HL-60 (cell line): ENCODE measurements at regions not wholly inside any gene's neighbourhood (a gene's known extent, or its start where the extent isn't known, plus 50 kb on each side); places are given as distances from the start of the nearest gene placed in this dataset.

Experiments
- DNase-seq, 2 experiments: peaks; one replicate each; pipeline ENCODE4 v3.0.0-alpha.2; 2010 to 2020; ENCODE audit warnings: low read depth in 1 of 2, low spot score in 1 of 2
- H3K27ac ChIP-seq: fragments of 250-450 bp; sonication (Bioruptor Pico); replicated peaks from 2 replicates; pipeline ENCODE4 v1.5.1; 2020; ENCODE audit warnings: mild to moderate bottlenecking, moderate library complexity
- H3K27me3 ChIP-seq: fragments of 250-450 bp; sonication (Bioruptor Pico); 2 replicates; pipeline ENCODE4 v1.5.1; 2021; ENCODE audit warnings: mild to moderate bottlenecking, moderate library complexity; ENCODE audit not compliant: insufficient read depth, poor library complexity, severe bottlenecking
- H3K4me3 ChIP-seq: replicated peaks from 2 replicates; pipeline ENCODE4 v1.5.1; 2011; ENCODE audit warnings: mild to moderate bottlenecking, control low read depth, low read length; ENCODE audit not compliant: insufficient read depth
- GABPA ChIP-seq: IDR thresholded peaks from 2 replicates; pipeline ENCODE4 v1.6.1; 2012; ENCODE audit warnings: low read depth
- POLR2AphosphoS5 ChIP-seq: IDR thresholded peaks from 2 replicates; pipeline ENCODE4 v1.6.1; 2012; ENCODE audit warnings: low read depth
- SPI1 ChIP-seq: IDR thresholded peaks from 2 replicates; pipeline ENCODE4 v1.6.1; 2012; ENCODE audit warnings: low read depth, mild to moderate bottlenecking, borderline replicate concordance
- TF ChIP-seq, protein P1 (sequence below): IDR thresholded peaks from one replicate; pipeline ENCODE4 v1.5.1; 2011; ENCODE audit warnings: low read length, control low read depth, inconsistent platforms; ENCODE audit not compliant: insufficient read depth
- TF ChIP-seq, protein P2 (sequence below): IDR thresholded peaks from 2 replicates; pipeline ENCODE4 v1.6.1; 2012; ENCODE audit warnings: low read depth; ENCODE audit not compliant: insufficient replicate concordance

DNA sequence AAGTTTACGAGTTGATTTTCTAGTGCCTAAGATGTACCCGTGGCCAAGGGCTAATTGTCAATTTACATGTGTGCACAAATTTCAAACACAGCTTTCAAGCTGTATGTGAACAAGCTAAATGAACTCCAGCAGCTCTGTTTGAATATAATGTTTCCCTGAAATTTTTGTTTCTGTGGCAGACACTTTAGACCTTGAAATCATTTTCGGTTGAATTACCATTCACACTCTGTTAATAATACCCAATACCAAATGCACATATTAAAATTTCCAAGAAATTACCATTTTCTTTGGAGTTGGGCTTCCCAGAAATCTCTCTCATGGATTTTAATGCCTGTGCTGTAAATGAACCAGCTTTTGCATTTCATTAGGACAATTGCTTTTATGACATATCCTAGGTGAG lies 506.1 kb upstream of the ID4 start:
- Histone ChIP-seq H3K4me3 (no peak overlapping the region), H3K27ac (no peak overlapping the region), H3K27me3 (no peaks in the 10 kb centered on the region)
- DNase-seq = no peak
- TF ChIP-seq, protein P1, sequence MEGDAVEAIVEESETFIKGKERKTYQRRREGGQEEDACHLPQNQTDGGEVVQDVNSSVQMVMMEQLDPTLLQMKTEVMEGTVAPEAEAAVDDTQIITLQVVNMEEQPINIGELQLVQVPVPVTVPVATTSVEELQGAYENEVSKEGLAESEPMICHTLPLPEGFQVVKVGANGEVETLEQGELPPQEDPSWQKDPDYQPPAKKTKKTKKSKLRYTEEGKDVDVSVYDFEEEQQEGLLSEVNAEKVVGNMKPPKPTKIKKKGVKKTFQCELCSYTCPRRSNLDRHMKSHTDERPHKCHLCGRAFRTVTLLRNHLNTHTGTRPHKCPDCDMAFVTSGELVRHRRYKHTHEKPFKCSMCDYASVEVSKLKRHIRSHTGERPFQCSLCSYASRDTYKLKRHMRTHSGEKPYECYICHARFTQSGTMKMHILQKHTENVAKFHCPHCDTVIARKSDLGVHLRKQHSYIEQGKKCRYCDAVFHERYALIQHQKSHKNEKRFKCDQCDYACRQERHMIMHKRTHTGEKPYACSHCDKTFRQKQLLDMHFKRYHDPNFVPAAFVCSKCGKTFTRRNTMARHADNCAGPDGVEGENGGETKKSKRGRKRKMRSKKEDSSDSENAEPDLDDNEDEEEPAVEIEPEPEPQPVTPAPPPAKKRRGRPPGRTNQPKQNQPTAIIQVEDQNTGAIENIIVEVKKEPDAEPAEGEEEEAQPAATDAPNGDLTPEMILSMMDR = no peak
- TF ChIP-seq, protein P2, sequence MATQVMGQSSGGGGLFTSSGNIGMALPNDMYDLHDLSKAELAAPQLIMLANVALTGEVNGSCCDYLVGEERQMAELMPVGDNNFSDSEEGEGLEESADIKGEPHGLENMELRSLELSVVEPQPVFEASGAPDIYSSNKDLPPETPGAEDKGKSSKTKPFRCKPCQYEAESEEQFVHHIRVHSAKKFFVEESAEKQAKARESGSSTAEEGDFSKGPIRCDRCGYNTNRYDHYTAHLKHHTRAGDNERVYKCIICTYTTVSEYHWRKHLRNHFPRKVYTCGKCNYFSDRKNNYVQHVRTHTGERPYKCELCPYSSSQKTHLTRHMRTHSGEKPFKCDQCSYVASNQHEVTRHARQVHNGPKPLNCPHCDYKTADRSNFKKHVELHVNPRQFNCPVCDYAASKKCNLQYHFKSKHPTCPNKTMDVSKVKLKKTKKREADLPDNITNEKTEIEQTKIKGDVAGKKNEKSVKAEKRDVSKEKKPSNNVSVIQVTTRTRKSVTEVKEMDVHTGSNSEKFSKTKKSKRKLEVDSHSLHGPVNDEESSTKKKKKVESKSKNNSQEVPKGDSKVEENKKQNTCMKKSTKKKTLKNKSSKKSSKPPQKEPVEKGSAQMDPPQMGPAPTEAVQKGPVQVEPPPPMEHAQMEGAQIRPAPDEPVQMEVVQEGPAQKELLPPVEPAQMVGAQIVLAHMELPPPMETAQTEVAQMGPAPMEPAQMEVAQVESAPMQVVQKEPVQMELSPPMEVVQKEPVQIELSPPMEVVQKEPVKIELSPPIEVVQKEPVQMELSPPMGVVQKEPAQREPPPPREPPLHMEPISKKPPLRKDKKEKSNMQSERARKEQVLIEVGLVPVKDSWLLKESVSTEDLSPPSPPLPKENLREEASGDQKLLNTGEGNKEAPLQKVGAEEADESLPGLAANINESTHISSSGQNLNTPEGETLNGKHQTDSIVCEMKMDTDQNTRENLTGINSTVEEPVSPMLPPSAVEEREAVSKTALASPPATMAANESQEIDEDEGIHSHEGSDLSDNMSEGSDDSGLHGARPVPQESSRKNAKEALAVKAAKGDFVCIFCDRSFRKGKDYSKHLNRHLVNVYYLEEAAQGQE = no peak
- TF ChIP-seq POLR2AphosphoS5 = no peak
- TF ChIP-seq GABPA = no peak
- TF ChIP-seq SPI1 = no peak

DNA sequence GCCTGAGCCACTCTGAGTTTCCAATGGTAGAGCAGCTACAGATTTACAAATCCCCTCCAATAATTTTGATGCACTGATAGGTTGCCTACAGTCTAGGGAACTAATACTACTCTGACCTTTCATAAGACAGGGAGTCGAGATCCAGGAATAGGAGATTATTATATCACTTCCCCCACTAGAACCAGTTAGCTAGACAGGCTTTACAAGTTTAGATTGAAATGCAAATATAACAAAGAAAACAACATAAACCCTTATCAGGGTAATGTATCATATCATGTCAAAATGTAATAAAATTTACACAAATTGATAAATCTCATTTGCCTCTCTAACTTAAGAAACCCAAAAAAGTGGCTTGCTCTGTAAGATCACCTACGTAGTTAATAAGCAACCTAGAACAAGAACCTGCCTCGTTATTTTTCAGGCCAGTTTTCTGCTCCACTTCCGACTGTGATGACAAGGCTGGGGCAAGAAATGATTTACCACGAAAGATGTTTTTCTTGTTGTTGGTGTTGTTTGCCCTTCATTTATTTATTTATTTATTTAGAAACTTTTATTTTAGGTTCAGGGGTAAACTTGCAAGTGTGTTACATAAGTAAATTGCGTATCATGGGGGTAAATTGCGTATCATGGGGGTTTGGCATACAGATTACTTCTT lies 504.2 kb upstream of the ID4 start:
- Histone ChIP-seq H3K27me3 (no peaks in the 10 kb centered on the region), H3K27ac (no peak overlapping the region), H3K4me3 (no peak overlapping the region)
- DNase-seq = no peak
- TF ChIP-seq, protein P2 = no peak
- TF ChIP-seq, protein P1 = no peak
- TF ChIP-seq POLR2AphosphoS5 (no peak), SPI1 (no peak), GABPA (no peak)

DNA sequence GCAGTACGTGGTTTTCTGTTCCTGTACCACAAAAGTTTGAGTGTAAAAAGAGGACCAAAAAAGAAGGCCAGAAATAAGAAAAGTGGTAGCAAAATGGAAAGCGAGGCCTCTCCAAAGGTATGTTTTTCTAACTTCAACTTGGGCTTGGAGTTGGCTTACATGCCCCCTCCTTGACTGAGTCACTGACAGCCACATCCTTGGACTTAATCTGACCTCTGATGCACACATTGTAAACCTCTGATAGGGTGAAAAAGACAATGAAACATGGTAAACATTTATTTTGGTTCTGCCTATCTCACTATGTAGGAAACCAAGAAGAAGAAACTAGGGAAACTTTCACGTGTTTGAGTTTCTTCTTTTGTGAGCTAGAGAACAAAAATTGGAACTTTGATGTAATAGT lies 503.2 kb upstream of the ID4 start:
- no peak for DNase-seq
- TF ChIP-seq SPI1 (no peak), GABPA (no peak), POLR2AphosphoS5 (no peak)
- TF ChIP-seq, protein P1 = no peak
- TF ChIP-seq, protein P2 = no peak
- Histone ChIP-seq H3K27me3 (no peaks in the 10 kb centered on the region), H3K4me3 (no peak overlapping the region), H3K27ac (no peak overlapping the region)
